ENCODE measurements at regions not wholly inside any gene's neighbourhood (a gene's known extent, or its start where the extent isn't known, plus 50 kb on each side); places are given as distances from the start of the nearest gene placed in this dataset.

GRCh38 chr13:76470991-76471390, 415.2 kb downstream of the KCTD12 start:
- TF ChIP-seq CTCF (IDR thresholded peaks at IDR 0.05) (no peak), POLR2A (IDR thresholded peaks at IDR 0.05) (no peak)

Measured in testis (tissue), 2 donors.